ENCODE measurements at regions not wholly inside any gene's neighbourhood (a gene's known extent, or its start where the extent isn't known, plus 50 kb on each side); places are given as distances from the start of the nearest gene placed in this dataset.

DNA sequence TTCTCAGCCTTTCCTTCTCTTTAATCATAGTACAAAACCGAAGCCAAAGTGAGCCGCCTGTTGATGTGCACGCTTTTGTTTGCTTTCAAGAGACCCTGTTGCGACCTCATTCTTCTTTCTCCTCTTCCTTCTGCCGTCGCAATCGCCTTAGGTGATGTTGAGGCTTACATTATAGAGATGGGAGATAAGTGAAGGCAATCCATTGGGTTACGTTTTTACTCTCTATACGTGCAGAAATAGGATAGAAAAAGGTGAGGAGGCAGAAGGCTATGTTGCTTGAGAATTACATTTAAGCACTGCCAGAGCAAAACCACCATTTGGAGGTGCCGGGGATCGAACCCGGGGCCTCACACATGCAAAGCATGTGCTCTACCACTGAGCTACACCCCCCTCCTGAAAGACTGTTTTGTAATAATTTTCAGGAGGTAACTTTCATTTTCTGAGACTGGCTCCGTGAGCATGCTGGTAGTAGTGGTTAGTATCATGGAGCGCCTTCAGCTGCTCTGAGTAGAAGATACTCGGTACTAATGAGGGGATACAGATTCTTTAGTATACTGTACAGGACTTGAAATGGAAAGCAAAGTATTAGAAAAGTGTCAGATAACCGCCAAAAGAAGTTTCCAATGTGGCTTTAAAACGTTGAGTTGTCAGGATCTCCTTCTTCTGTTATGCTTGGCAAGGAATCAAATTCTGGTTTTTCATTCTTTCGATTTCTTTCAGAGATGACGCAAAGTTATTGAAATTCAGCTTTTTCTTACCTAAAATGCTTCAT, 165.6 kb downstream of the TRIM27 start:
- no peak for DNase-seq (ENCODE audit: low spot score)
- intact Hi-C loops (cut with DNase I), result no loop called here

- DNase-seq (ENCODE audit: low spot score), result no peak
- intact Hi-C loops (cut with DNase I), result no loop called here
Observed at GRCh38 chr6:28758818-28759235, 165.0 kb downstream of the TRIM27 start.

GRCh38 chr6:28764014-28764723, 159.6 kb downstream of the TRIM27 start:
- intact Hi-C loops (cut with DNase I), result no loop called here
- no peak for DNase-seq (ENCODE audit: low spot score)

DNA sequence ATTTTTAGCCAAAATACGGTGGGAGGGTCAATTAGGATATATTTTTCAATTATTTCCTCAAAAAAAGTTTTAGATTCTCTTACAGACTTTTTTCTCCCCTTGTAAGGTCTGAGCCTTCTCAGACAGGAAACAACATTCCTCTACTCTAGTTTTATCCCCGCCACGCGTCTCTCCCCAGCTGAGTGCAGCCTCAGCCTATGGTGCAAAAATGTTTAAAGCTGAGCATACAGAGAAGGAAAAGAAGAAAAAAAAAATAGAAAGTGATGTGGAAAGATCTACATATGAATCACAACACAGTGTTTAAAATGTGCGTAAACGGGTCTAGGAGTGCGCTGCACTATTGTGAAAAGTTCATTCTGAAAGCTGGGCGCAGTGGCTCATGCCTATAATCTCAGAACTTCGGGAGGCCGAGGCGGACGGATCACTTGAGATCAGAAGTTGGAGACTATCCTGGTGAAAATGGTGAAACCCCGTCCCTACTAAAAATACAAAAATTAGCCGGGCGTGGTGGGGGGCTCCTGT, 159.0 kb downstream of the TRIM27 start:
- DNase-seq (ENCODE audit: low spot score), result no peak
- intact Hi-C loops (cut with DNase I), result no loop called here

GRCh38 chr6:28765978-28766351, 157.8 kb downstream of the TRIM27 start:
- no peak for DNase-seq (ENCODE audit: low spot score)
- intact Hi-C loops (cut with DNase I), result no loop called here

DNA sequence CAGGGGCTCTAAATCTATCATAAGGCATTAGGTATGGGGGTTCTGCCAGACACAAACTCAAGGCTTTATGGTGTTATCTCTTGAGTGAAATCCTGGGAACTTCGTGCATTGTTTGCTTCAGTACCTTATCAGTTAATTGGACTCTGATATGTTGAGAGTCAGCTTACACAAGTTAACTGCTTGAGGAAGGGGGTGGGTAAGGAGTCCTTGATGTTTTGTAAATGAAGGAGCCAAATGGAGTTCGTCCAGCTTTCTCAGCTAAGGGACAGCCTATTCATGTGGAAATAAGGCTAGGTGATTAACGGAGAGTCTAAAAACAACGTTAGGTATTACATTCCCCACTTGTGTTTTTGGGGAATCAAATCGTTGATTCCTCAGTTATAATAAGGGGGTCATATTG, 157.4 kb downstream of the TRIM27 start:
- intact Hi-C loops (cut with DNase I), result no loop called here

GRCh38 chr6:28767133-28767532, 156.7 kb downstream of the TRIM27 start:
- DNase-seq (ENCODE audit: low spot score), result no peak
- intact Hi-C loops (cut with DNase I), result no loop called here

More for the DNA sequence above, 157.4 kb downstream of the TRIM27 start:
- no peak for DNase-seq (ENCODE audit: low spot score)

DNA sequence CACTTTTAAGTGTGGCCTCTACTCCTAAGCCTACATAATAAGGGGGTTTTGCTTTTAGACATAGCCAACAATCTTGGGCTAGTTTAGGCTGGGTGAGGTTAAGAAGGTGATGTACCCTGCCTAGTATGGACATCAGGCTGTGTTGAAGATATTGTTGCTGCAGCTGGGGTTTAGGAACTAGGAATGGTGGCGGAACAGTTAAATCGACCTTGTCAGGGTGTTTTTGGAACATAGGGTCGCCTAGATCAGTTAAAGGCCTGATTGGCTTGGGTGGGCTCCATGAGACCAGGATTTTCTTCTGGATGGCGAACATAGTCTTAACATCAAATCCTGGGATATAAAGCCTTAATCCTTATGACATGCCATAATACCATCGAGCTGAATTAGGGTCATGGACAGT, 156.1 kb downstream of the TRIM27 start:
- intact Hi-C loops (cut with DNase I), result no loop called here
- no peak for DNase-seq (ENCODE audit: low spot score)

DNA sequence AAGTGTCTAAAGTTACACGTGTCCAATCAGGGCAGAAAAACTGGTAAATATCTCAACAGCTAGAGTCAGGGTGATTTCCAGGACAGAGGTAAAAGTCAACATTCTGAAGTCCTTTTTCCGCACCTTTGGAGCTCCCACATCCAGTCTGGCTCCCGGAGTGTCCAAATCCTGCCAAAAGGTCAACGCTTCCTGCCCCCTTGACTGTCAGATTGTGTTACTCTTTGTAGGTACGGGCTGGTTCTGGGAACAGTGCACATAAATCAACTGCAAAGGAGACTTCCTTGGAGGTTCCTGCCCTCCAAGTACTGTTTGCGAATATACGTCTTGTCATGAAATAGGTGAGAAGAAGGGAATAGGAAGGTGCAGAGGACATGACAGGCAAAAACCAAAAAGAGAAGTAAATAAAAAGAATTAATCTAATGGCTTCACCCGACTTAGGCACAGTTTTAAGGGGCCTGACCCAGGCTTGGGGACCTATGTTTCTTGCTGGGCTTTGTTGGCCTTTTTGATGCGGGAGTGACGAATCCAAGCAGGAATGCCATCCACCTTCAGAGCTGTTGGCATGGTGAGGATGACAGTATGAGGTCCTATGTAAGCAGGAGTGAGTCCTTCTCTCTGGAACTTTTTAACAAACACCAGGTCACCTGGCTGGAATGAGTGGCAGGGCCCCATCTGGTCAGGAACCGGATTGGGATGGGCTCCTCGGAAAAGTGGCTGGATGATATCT, 155.4 kb downstream of the TRIM27 start:
- intact Hi-C loops (cut with DNase I), result no loop called here

GRCh38 chr6:28769626-28770402, 154.0 kb downstream of the TRIM27 start:
- intact Hi-C loops (cut with DNase I), result no loop called here
- no peak for DNase-seq (ENCODE audit: low spot score)

More for the DNA sequence above, 155.4 kb downstream of the TRIM27 start:
- DNase-seq (ENCODE audit: low spot score), result no peak

DNA sequence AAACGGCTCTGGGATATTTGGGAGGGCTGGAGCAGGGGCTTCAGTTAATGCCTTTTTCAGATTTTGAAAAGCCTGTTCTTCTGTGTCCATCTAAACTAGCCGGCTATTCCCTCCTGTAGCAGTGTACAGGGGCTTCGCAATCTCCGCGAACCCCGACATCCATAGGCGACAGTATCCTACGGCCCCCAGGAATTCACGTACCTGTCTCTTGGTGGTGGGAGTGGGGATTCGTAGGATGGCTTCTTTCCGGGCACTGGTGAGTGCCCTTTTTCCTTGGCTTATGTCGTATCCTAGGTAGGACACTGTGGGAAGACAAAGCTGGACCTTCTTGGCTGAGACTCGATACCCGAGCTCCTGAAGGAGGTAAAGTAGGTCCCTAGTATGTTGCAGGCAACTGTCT, 153.1 kb downstream of the TRIM27 start:
- intact Hi-C loops (cut with DNase I), result no loop called here
- no peak for DNase-seq (ENCODE audit: low spot score)

- DNase-seq (ENCODE audit: low spot score), result no peak
- intact Hi-C loops (cut with DNase I), result no loop called here
Observed at GRCh38 chr6:28771401-28772267, 152.2 kb downstream of the TRIM27 start.

GRCh38 chr6:28772480-28773381, 151.1 kb downstream of the TRIM27 start:
- DNase-seq (ENCODE audit: low spot score), result no peak
- intact Hi-C loops (cut with DNase I), result no loop called here

GRCh38 chr6:28774292-28775051, 149.3 kb downstream of the TRIM27 start:
- intact Hi-C loops (cut with DNase I), result no loop called here
- no peak for DNase-seq (ENCODE audit: low spot score)

GRCh38 chr6:28775052-28775376, 148.8 kb downstream of the TRIM27 start:
- intact Hi-C loops (cut with DNase I), result no loop called here
- no peak for DNase-seq (ENCODE audit: low spot score)

DNA sequence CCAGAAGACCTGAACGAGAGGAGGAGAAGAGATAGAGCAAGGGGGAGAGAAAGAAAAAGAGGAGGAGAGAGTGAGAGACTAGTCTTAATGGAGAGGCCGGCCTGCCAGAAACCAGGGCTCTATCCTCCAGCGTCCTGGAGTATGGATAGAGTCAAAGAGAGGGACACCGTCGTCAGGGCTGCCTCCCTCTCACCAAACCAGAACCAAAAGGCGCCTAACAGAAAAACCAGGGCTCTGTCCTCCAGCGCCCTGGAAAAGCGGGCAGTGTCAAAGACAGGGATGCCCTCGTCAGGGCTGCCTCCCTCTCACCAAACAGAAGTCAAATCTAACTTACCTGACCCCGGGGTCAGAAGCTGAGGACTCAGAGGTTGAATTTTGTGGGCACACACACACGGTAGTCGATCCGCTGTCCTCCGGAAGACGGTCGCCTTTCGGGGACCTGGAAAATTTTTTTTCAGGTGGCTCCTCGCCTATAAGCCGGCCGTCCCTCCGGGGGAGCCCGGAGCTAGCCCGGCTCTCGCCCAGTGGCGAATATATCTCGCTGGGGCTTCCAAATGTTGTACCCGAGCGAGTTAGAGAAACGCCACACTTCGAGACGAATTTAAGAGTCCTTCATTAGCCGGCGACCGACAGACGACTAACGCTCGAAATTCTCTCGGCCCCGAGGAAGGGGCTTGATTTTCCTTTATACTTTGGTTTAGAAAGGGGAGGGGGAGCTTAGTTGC, 148.2 kb downstream of the TRIM27 start:
- intact Hi-C loops (cut with DNase I), result no loop called here
- no peak for DNase-seq (ENCODE audit: low spot score)
